Activated CD8-positive, alpha-beta memory T cell treated with anti-CD3 and anti-CD28 coated beads for 48 hours (primary cell): ENCODE measurements at regions not wholly inside any gene's neighbourhood (a gene's known extent, or its start where the extent isn't known, plus 50 kb on each side); places are given as distances from the start of the nearest gene placed in this dataset.
"Not testable (repeated sequence)": the region's sequence is repeated elsewhere in the genome, so short reads cannot be mapped to it uniquely, and the experiment has no call there.

Experiments
- DNase-seq, 3 experiments: peaks; one replicate each; pipeline ENCODE4 v3.0.0-alpha.2; 2020; ENCODE audit warnings: low read depth in 2 of 3, low spot score in 2 of 3

GRCh38 chr4:12956026-12956425 lies 528.1 kb downstream of the RAB28 start:
- DNase-seq: no peak

GRCh38 chr4:12949719-12950490 lies 534.2 kb downstream of the RAB28 start:
- DNase-seq: no peak

- DNase-seq: no peak
These were observed 541.1 kb downstream of the RAB28 start for GRCh38 chr4:12943069-12943468.

GRCh38 chr4:12933760-12934221 lies 550.3 kb downstream of the RAB28 start:
- DNase-seq: no peak

- no peak for DNase-seq
These were observed 551.8 kb downstream of the RAB28 start for GRCh38 chr4:12932203-12932788.

GRCh38 chr4:12929784-12930183 lies 554.4 kb downstream of the RAB28 start:
- DNase-seq: no peak

GRCh38 chr4:12928751-12929150 lies 555.4 kb downstream of the RAB28 start:
- no peak for DNase-seq

- DNase-seq: no peak
These were observed 557.7 kb downstream of the RAB28 start for GRCh38 chr4:12926189-12927066.

- no peak for DNase-seq
These were observed 559.3 kb downstream of the RAB28 start for GRCh38 chr4:12924728-12925320.

GRCh38 chr4:12924253-12924652 lies 559.9 kb downstream of the RAB28 start:
- no peak for DNase-seq

- DNase-seq: no peak
These were observed 571.2 kb downstream of the RAB28 start for GRCh38 chr4:12912896-12913418.

- no peak for DNase-seq
These were observed 572.3 kb downstream of the RAB28 start for GRCh38 chr4:12911750-12912358.

GRCh38 chr4:12903640-12904039 lies 580.5 kb downstream of the RAB28 start:
- DNase-seq: not testable (repeated sequence)

GRCh38 chr4:12902735-12903134 lies 581.4 kb downstream of the RAB28 start:
- no peak for DNase-seq

GRCh38 chr4:12897954-12898353 lies 586.2 kb downstream of the RAB28 start:
- no peak for DNase-seq

GRCh38 chr4:12894062-12894461 lies 590.1 kb downstream of the RAB28 start:
- DNase-seq: no peak

- DNase-seq: no peak
These were observed 595.1 kb downstream of the RAB28 start for GRCh38 chr4:12889054-12889453.

GRCh38 chr4:12884846-12885796 lies 599.0 kb downstream of the RAB28 start:
- no peak for DNase-seq

GRCh38 chr4:12881945-12882584 lies 602.1 kb downstream of the RAB28 start:
- DNase-seq: no peak
